GM20000 (cell line): ENCODE measurements at regions not wholly inside any gene's neighbourhood (a gene's known extent, or its start where the extent isn't known, plus 50 kb on each side); places are given as distances from the start of the nearest gene placed in this dataset.

ENCODE experiments used
- DNase-seq: peaks from one replicate; pipeline ENCODE4 v3.0.0; 2012; ENCODE audit warnings: low spot score
- CTCF ChIP-seq: IDR thresholded peaks from 2 replicates; pipeline ENCODE4 v1.5.1; 2012; ENCODE audit warnings: mild to moderate bottlenecking, control low read depth; ENCODE audit errors: extremely low read depth, missing control alignments

GRCh38 chr6:126600258-126600916 lies 260.5 kb downstream of the CENPW start:
- DNase-seq = no peak
- no peak for TF ChIP-seq CTCF

- TF ChIP-seq CTCF = no peak
- no peak for DNase-seq
Measured at GRCh38 chr6:126603410-126603809, 263.5 kb downstream of the CENPW start.

GRCh38 chr6:126605089-126605488 lies 265.2 kb downstream of the CENPW start:
- no peak for TF ChIP-seq CTCF
- DNase-seq = no peak

- no peak for DNase-seq
Measured at GRCh38 chr6:126607289-126607688, 267.4 kb downstream of the CENPW start.

GRCh38 chr6:126608681-126609080 lies 268.8 kb downstream of the CENPW start:
- no peak for TF ChIP-seq CTCF
- DNase-seq = no peak

More at GRCh38 chr6:126607289-126607688, 267.4 kb downstream of the CENPW start:
- no peak for TF ChIP-seq CTCF

- no peak for DNase-seq
- no peak for TF ChIP-seq CTCF
Measured at GRCh38 chr6:126614642-126615504, 275.0 kb downstream of the CENPW start.

GRCh38 chr6:126616866-126617265 lies 277.0 kb downstream of the CENPW start:
- DNase-seq = no peak
- TF ChIP-seq CTCF = no peak
